ENCODE measurements at regions not wholly inside any gene's neighbourhood (a gene's known extent, or its start where the extent isn't known, plus 50 kb on each side); places are given as distances from the start of the nearest gene placed in this dataset.

DNA sequence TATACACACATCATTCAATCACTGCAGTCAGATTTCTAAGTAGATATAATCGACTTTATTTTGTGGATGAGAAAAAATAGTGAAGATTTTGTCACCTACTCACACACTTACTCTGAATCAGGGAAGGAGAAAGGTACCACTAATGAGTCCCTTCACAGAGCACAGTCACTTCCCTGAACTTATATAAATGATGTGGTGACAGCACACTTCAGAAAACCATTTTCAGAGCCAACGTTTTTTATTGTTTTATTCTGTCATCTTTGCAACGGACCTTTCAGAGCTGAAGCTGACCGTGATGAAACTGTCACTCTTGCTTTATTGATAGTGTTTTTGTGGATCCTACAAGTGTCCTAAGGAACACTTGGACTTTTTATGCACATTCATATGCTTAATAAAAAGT is 956.6 kb downstream of the SQOR start:
- intact Hi-C loops (cut with DNase I) = no loop called here
- Histone ChIP-seq H3K4me3 (ENCODE audit: low read length in 2 of 2) (no peak overlapping the region), H3K27me3 (ENCODE audit: control insufficient read depth in 1 of 2, insufficient read depth in 2 of 2, low read length in 1 of 2) (no peaks in the 10 kb centered on the region), H3K4me1 (ENCODE audit: control insufficient read depth in 1 of 2, insufficient read depth in 2 of 2, low read length in 2 of 2) (no peaks in the 10 kb centered on the region), H3K36me3 (ENCODE audit: control insufficient read depth in 1 of 2, insufficient read depth in 2 of 2, low read length in 1 of 2) (no peaks in the 10 kb centered on the region), H3K9me3 (ENCODE audit: control insufficient read depth, low read length) (no peaks in the 10 kb centered on the region), H3K27ac (ENCODE audit: low read depth in 1 of 2, low read length in 2 of 2) (no peak overlapping the region)
- DNase-seq (no peak), ATAC-seq (ENCODE audit: low FRiP score) (no peak)
- 32 to 40% methylated on average over 4 of the region's 4 CpGs for WGBS, 2 donors

DNA sequence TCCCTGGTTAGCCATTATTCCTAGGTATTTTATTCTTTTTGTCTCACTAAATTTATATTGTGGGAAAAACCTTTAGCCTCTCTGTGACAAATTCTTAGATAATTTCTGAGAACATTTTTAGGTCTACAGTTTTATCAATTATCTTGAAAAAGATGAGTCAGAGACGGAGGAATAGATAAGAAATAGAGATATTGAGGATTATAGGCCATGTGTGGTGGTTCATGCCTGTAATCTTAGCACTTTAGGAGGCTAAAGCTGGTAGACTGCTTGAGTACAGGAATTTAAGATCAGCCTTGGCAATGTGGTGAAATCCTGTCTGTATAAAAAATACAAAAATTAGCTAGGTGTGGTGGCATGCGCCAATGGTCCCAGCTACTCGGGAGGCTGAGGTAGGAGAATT is 960.2 kb downstream of the SQOR start:
- Histone ChIP-seq H3K36me3 (ENCODE audit: control insufficient read depth in 1 of 2, insufficient read depth in 2 of 2, low read length in 1 of 2) (no peaks in the 10 kb centered on the region), H3K4me3 (ENCODE audit: low read length in 2 of 2) (no peak overlapping the region), H3K27ac (ENCODE audit: low read depth in 1 of 2, low read length in 2 of 2) (no peak overlapping the region), H3K27me3 (ENCODE audit: control insufficient read depth in 1 of 2, insufficient read depth in 2 of 2, low read length in 1 of 2) (no peaks in the 10 kb centered on the region), H3K9me3 (ENCODE audit: control insufficient read depth, low read length) (no peaks in the 10 kb centered on the region), H3K4me1 (ENCODE audit: control insufficient read depth in 1 of 2, insufficient read depth in 2 of 2, low read length in 2 of 2) (no peaks in the 10 kb centered on the region)
- ATAC-seq (ENCODE audit: low FRiP score) (no peak), DNase-seq (no peak)
- 89 to 90% methylated on average over 3 of the region's 3 CpGs for WGBS, 2 donors
- intact Hi-C loops (cut with DNase I) = no loop called here

DNA sequence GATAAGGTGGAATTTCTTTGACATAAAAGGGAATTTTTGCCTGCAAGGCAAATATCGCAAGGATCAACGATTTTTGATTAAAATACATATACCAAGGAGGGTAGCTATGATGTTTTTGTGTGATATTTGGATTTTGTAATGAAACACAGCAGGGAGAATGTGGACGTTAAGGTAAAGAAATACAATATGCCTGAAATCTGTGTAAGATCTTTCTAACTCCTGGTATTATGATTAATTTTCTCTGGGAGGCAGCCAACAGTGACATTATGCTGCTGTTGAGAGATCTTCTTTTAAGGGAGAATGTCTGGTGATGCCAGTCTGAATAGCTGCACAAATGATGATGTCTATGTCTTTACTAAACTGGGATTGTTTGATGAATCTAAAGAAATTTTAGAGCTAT is 972.2 kb downstream of the SQOR start:
- no peaks in the 10 kb centered on the region for H3K4me1 ChIP-seq (ENCODE audit: control insufficient read depth in 1 of 2, insufficient read depth in 2 of 2, low read length in 2 of 2)
- H3K27ac ChIP-seq (ENCODE audit: low read depth in 1 of 2, low read length in 2 of 2) = no peak overlapping the region
- no peaks in the 10 kb centered on the region for H3K27me3 ChIP-seq (ENCODE audit: control insufficient read depth in 1 of 2, insufficient read depth in 2 of 2, low read length in 1 of 2)
- WGBS, 2 donors = 40 to 52% methylated on average over 3 of the region's 3 CpGs
- intact Hi-C loops (cut with DNase I) = no loop called here
- no peak overlapping the region for H3K4me3 ChIP-seq (ENCODE audit: low read length in 2 of 2)
- H3K36me3 ChIP-seq (ENCODE audit: control insufficient read depth in 1 of 2, insufficient read depth in 2 of 2, low read length in 1 of 2) = no peaks in the 10 kb centered on the region
- DNase-seq = no peak
- no peaks in the 10 kb centered on the region for H3K9me3 ChIP-seq (ENCODE audit: control insufficient read depth, low read length)
- ATAC-seq (ENCODE audit: low FRiP score) = no peak

DNA sequence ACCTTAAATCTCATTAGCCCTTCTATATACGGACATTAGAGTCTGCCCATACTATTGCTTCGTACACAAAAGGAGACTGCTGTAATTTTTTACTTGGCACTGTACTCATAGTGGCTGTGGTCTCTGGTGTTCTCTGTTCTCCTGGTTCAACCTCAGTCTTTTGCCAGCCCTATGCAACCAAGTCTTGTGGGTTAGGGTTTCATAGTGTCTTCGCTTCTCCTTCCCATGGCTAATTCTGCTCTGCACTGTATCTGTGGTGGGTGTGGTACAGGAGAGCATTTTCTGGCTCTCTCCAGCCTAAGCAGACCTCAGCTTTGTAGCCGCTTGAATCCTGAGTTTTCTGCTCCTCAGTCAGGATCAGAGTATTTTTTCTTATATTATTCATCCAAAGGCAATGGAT is 981.2 kb downstream of the SQOR start:
- no peak for DNase-seq
- intact Hi-C loops (cut with DNase I) = no loop called here
- Histone ChIP-seq H3K36me3 (ENCODE audit: control insufficient read depth in 1 of 2, insufficient read depth in 2 of 2, low read length in 1 of 2) (no peaks in the 10 kb centered on the region), H3K4me1 (ENCODE audit: control insufficient read depth in 1 of 2, insufficient read depth in 2 of 2, low read length in 2 of 2) (no peaks in the 10 kb centered on the region), H3K9me3 (ENCODE audit: control insufficient read depth, low read length) (no peaks in the 10 kb centered on the region), H3K27me3 (ENCODE audit: control insufficient read depth in 1 of 2, insufficient read depth in 2 of 2, low read length in 1 of 2) (no peaks in the 10 kb centered on the region), H3K4me3 (ENCODE audit: low read length in 2 of 2) (no peak overlapping the region), H3K27ac (ENCODE audit: low read depth in 1 of 2, low read length in 2 of 2) (no peak overlapping the region)
- WGBS, 2 donors = 92 to 94% methylated on average over 4 of the region's 4 CpGs
- ATAC-seq (ENCODE audit: low FRiP score) = no peak

DNA sequence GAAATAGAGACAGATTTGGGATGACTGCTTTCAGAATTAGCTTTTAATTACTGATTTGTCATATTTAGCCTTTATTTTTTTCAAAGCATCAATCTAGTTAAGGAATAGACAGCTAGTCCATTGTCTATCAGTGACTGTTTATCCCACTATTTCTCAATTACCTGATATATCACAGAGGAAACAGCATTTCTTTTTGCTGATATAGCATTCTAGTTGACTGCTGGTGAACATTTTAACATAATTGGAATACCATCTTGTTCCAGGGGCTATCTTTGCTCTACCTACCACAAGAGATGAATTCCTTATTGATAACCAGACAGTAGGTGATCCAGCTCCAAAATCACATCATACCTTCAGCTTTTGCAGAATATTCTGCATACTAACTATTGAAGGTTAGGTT is 982.7 kb downstream of the SQOR start:
- Histone ChIP-seq H3K36me3 (ENCODE audit: control insufficient read depth in 1 of 2, insufficient read depth in 2 of 2, low read length in 1 of 2) (no peaks in the 10 kb centered on the region), H3K4me1 (ENCODE audit: control insufficient read depth in 1 of 2, insufficient read depth in 2 of 2, low read length in 2 of 2) (no peaks in the 10 kb centered on the region), H3K27me3 (ENCODE audit: control insufficient read depth in 1 of 2, insufficient read depth in 2 of 2, low read length in 1 of 2) (no peaks in the 10 kb centered on the region), H3K4me3 (ENCODE audit: low read length in 2 of 2) (no peak overlapping the region), H3K9me3 (ENCODE audit: control insufficient read depth, low read length) (no peaks in the 10 kb centered on the region), H3K27ac (ENCODE audit: low read depth in 1 of 2, low read length in 2 of 2) (no peak overlapping the region)
- no peak for DNase-seq
- intact Hi-C loops (cut with DNase I) = no loop called here
- no peak for ATAC-seq (ENCODE audit: low FRiP score)

DNA sequence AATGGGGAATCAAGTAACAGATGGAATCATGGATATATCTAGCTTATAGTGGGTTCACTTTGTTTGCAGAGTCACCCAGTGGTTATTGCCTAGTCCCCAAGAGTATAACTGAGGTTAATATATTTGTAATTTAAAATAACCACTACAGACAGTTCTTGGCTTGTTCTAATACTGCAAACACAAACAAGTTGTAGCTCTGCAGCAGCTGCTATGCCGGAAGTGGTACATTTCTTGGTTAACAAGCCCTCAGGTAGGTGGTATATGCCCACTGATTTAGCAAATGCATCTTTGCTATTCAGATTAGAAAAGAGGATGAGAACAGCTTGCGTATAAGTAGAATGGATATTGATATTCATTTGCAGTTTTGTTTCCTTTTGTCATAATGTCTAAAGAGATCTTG is 984.2 kb downstream of the SQOR start:
- Histone ChIP-seq H3K4me3 (ENCODE audit: low read length in 2 of 2) (no peak overlapping the region), H3K9me3 (ENCODE audit: control insufficient read depth, low read length) (no peaks in the 10 kb centered on the region), H3K27me3 (ENCODE audit: control insufficient read depth in 1 of 2, insufficient read depth in 2 of 2, low read length in 1 of 2) (no peaks in the 10 kb centered on the region), H3K36me3 (ENCODE audit: control insufficient read depth in 1 of 2, insufficient read depth in 2 of 2, low read length in 1 of 2) (no peaks in the 10 kb centered on the region), H3K4me1 (ENCODE audit: control insufficient read depth in 1 of 2, insufficient read depth in 2 of 2, low read length in 2 of 2) (no peaks in the 10 kb centered on the region), H3K27ac (ENCODE audit: low read depth in 1 of 2, low read length in 2 of 2) (no peak overlapping the region)
- DNase-seq (no peak), ATAC-seq (ENCODE audit: low FRiP score) (no peak)
- intact Hi-C loops (cut with DNase I) = no loop called here
- 98 to 100% methylated on average over 2 of the region's 2 CpGs for WGBS, 2 donors

DNA sequence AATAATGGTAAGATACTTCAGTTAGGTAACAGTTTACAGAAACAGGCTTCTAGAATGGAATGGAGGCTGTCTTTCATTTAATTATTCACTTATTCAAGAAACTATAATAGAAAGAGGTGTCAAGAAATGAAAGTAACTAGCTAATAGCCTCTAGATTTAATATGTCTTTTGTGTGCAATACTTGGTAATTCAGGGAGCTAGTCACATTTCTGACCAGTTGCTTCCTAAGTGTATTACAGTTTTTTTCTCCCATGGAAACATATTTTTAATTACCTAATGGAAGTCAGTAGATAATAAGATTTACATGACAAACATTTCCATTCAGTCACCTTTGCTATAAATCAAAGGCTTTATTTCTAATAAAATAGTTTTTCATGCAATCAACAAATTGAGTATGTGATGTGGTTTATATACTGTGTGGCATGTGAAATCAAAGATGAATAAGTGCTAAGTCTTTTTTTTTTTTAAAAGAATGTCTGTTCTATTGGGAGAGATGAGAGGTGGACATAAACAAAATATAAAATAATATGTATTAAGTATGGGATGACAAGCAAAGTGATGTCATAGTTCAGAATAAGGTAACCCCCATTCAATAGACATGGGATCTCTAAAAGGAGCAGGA is 985.7 kb downstream of the SQOR start:
- H3K27me3 ChIP-seq (ENCODE audit: control insufficient read depth in 1 of 2, insufficient read depth in 2 of 2, low read length in 1 of 2) = no peaks in the 10 kb centered on the region
- DNase-seq = no peak
- H3K4me1 ChIP-seq (ENCODE audit: control insufficient read depth in 1 of 2, insufficient read depth in 2 of 2, low read length in 2 of 2) = no peaks in the 10 kb centered on the region
- intact Hi-C loops (cut with DNase I) = no loop called here
- H3K27ac ChIP-seq (ENCODE audit: low read depth in 1 of 2, low read length in 2 of 2) = no peak overlapping the region
- H3K4me3 ChIP-seq (ENCODE audit: low read length in 2 of 2) = no peak overlapping the region
- no peaks in the 10 kb centered on the region for H3K9me3 ChIP-seq (ENCODE audit: control insufficient read depth, low read length)
- no peaks in the 10 kb centered on the region for H3K36me3 ChIP-seq (ENCODE audit: control insufficient read depth in 1 of 2, insufficient read depth in 2 of 2, low read length in 1 of 2)
- no peak for ATAC-seq (ENCODE audit: low FRiP score)

DNA sequence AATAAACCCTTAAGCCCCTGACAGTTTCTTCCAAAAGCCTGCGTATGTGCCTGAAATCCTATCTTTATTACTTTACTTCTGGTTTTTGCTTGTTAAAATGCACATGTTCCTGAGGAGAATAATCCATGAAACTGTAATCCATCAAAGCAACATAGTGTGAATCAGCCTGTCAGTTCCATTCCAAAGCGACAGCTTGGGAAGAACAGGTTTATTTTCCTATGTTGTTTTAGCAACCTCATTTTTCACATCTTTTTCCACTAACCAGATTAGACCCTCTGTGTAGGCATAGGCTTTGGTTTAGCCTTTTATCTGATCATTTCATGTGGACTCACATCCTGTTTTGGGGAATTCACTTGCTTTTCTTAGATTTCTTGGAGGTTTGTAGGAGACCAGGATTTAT is 988.0 kb downstream of the SQOR start:
- intact Hi-C loops (cut with DNase I) = no loop called here
- no peak for ATAC-seq (ENCODE audit: low FRiP score)

DNA sequence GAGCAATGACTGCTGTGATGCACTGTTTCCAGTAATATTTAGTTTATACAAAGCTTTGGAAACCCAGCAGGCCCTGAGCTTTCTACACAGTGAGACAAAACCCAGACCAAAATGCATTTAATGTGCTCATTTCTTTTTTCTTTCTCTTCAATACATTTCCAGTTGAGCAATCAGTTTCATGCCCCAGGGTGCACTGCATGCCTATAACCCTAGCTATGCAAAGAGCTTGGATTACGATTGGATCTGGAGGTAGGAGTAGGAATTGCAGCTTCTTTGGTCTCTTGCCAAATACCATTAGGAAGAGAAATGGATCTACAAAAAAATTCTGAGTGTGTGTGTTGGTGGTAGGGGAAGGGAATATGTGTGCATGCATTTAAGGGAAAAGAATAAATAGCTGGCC is 1001.4 kb downstream of the SQOR start:
- no peak overlapping the region for H3K4me3 ChIP-seq (ENCODE audit: low read length in 2 of 2)
- intact Hi-C loops (cut with DNase I) = no loop called here
- no peaks in the 10 kb centered on the region for H3K4me1 ChIP-seq (ENCODE audit: control insufficient read depth in 1 of 2, insufficient read depth in 2 of 2, low read length in 2 of 2)
- H3K36me3 ChIP-seq (ENCODE audit: control insufficient read depth in 1 of 2, insufficient read depth in 2 of 2, low read length in 1 of 2) = no peaks in the 10 kb centered on the region
- H3K27ac ChIP-seq (ENCODE audit: low read depth in 1 of 2, low read length in 2 of 2) = no peak overlapping the region
- no peaks in the 10 kb centered on the region for H3K27me3 ChIP-seq (ENCODE audit: control insufficient read depth in 1 of 2, insufficient read depth in 2 of 2, low read length in 1 of 2)
- DNase-seq (no peak), ATAC-seq (ENCODE audit: low FRiP score) (no peak)
- H3K9me3 ChIP-seq (ENCODE audit: control insufficient read depth, low read length) = no peaks in the 10 kb centered on the region
- WGBS, 2 donors = 78 to 88% methylated on average over 1 of the region's 1 CpG

More for the DNA sequence above, 988.0 kb downstream of the SQOR start:
- no peak overlapping the region for H3K27ac ChIP-seq (ENCODE audit: low read depth in 1 of 2, low read length in 2 of 2)
- no peaks in the 10 kb centered on the region for H3K27me3 ChIP-seq (ENCODE audit: control insufficient read depth in 1 of 2, insufficient read depth in 2 of 2, low read length in 1 of 2)
- WGBS, 2 donors = 60 to 61% methylated on average over 2 of the region's 2 CpGs
- no peak overlapping the region for H3K4me3 ChIP-seq (ENCODE audit: low read length in 2 of 2)
- H3K36me3 ChIP-seq (ENCODE audit: control insufficient read depth in 1 of 2, insufficient read depth in 2 of 2, low read length in 1 of 2) = no peaks in the 10 kb centered on the region
- no peak for DNase-seq
- no peaks in the 10 kb centered on the region for H3K9me3 ChIP-seq (ENCODE audit: control insufficient read depth, low read length)
- H3K4me1 ChIP-seq (ENCODE audit: control insufficient read depth in 1 of 2, insufficient read depth in 2 of 2, low read length in 2 of 2) = no peaks in the 10 kb centered on the region

Measured in aorta (tissue), 5 donors.